Osteoblast (primary cell): ENCODE measurements at regions not wholly inside any gene's neighbourhood (a gene's known extent, or its start where the extent isn't known, plus 50 kb on each side); places are given as distances from the start of the nearest gene placed in this dataset.
A peak's percentile ranks its signal among the peaks of the same experiment; 100 is the strongest.

ENCODE experiments used
- DNase-seq: peaks from one replicate; pipeline ENCODE4 v3.0.0; 2011; ENCODE audit warnings: low spot score, mixed read lengths; ENCODE audit not compliant: insufficient read length; ENCODE audit errors: missing footprints
- H2AFZ ChIP-seq: 2 replicates; pipeline ENCODE4 v1.6.0; 2011; ENCODE audit warnings: mild to moderate bottlenecking, low read length
- H3K27ac ChIP-seq: 2 replicates; pipeline ENCODE4 v1.5.1; 2011; ENCODE audit warnings: mild to moderate bottlenecking, low read depth, low read length, moderate library complexity
- H3K27me3 ChIP-seq: 2 replicates; pipeline ENCODE4 v1.6.0; 2012; ENCODE audit warnings: mild to moderate bottlenecking, control low read depth, inconsistent platforms, low read length, moderate library complexity; ENCODE audit not compliant: insufficient read depth
- H3K36me3 ChIP-seq: 2 replicates; pipeline ENCODE4 v1.5.1; 2011; ENCODE audit warnings: mild to moderate bottlenecking, low read length, control low read depth, moderate library complexity; ENCODE audit not compliant: insufficient read depth
- H3K4me1 ChIP-seq: 2 replicates; pipeline ENCODE4 v1.5.1; 2011; ENCODE audit warnings: mild to moderate bottlenecking, low read length, control low read depth, moderate library complexity; ENCODE audit not compliant: insufficient read depth
- H3K4me2 ChIP-seq: 2 replicates; pipeline ENCODE4 v1.6.0; 2011; ENCODE audit warnings: mild to moderate bottlenecking, low read length; ENCODE audit not compliant: insufficient read depth
- H3K4me3 ChIP-seq: fragments of 200-600 bp; sonication (generic); 3 replicates; pipeline ENCODE4 v1.5.1; 2012; ENCODE audit warnings: mild to moderate bottlenecking, low read length, inconsistent platforms; ENCODE audit not compliant: insufficient read depth
- H3K79me2 ChIP-seq: 2 replicates; pipeline ENCODE4 v1.6.0; 2012; ENCODE audit warnings: mild to moderate bottlenecking, low read length, control low read depth, inconsistent platforms; ENCODE audit not compliant: insufficient read depth
- H3K9me3 ChIP-seq: 2 replicates; pipeline ENCODE4 v1.5.1; 2011; ENCODE audit warnings: low read depth, low read length, control low read depth
- H4K20me1 ChIP-seq: 2 replicates; pipeline ENCODE4 v1.6.0; 2012; ENCODE audit warnings: mild to moderate bottlenecking, low read length, control low read depth; ENCODE audit not compliant: insufficient read depth
- CTCF ChIP-seq: IDR thresholded peaks from 2 replicates; pipeline ENCODE4 v1.5.1; 2011; ENCODE audit warnings: mild to moderate bottlenecking, low read depth, low read length, moderate library complexity; ENCODE audit errors: extremely low read depth

GRCh38 chr2:10237392-10238321 is 65.0 kb upstream of the HPCAL1 start:
- TF ChIP-seq CTCF: no peak
- H3K4me3 ChIP-seq: no peak overlapping the region
- H3K27ac ChIP-seq: no peak overlapping the region
- peaks cover 7% of the 10 kb centered on the region for H3K4me1 ChIP-seq
- no peaks in the 10 kb centered on the region for H3K79me2 ChIP-seq
- H4K20me1 ChIP-seq: no peaks in the 10 kb centered on the region
- no peak overlapping the region for H2AFZ ChIP-seq
- peaks cover 5% of the 10 kb centered on the region for H3K27me3 ChIP-seq
- no peak overlapping the region for H3K4me2 ChIP-seq
- H3K36me3 ChIP-seq: no peaks in the 10 kb centered on the region
- no peaks in the 10 kb centered on the region for H3K9me3 ChIP-seq
- DNase-seq: peak; percentile 74

DNA sequence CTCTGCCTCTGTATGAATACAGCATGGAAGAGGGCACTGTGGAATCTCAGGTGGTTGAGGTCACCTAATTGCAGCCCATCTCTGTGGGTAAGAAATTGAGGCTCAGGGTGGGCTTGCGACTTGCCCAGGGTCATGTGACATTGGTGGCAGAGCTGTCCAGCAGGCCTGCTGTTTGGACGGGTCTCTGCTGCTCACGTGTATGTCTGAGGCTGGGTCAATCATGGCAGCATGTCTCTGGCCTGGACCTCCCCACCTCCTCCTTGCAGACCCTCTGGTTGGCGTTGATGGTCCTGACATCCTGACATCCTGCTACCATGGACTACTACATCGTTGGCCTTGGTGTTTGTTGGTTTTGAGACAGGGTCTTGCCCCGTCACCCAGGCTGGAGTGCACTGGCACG is 64.3 kb upstream of the HPCAL1 start:
- Histone ChIP-seq H2AFZ (no peak overlapping the region), H3K79me2 (no peaks in the 10 kb centered on the region), H3K4me3 (no peak overlapping the region), H3K27me3 (peaks cover 5% of the 10 kb centered on the region), H3K36me3 (no peaks in the 10 kb centered on the region), H4K20me1 (no peaks in the 10 kb centered on the region), H3K4me2 (no peak overlapping the region), H3K9me3 (no peaks in the 10 kb centered on the region), H3K27ac (no peak overlapping the region), H3K4me1 (peaks cover 7% of the 10 kb centered on the region)
- no peak for TF ChIP-seq CTCF
- DNase-seq: peak; percentile 71

GRCh38 chr2:10238991-10239485 is 63.7 kb upstream of the HPCAL1 start:
- Histone ChIP-seq H2AFZ (no peak overlapping the region), H3K9me3 (no peaks in the 10 kb centered on the region), H3K4me1 (peaks cover 7% of the 10 kb centered on the region), H3K4me2 (no peak overlapping the region), H4K20me1 (no peaks in the 10 kb centered on the region), H3K36me3 (no peaks in the 10 kb centered on the region), H3K27me3 (peaks cover 5% of the 10 kb centered on the region), H3K4me3 (no peak overlapping the region), H3K79me2 (no peaks in the 10 kb centered on the region), H3K27ac (no peak overlapping the region)
- DNase-seq: peak; percentile 55
- TF ChIP-seq CTCF: no peak

GRCh38 chr2:10239561-10239967 is 63.1 kb upstream of the HPCAL1 start:
- Histone ChIP-seq H3K4me2 (no peak overlapping the region), H3K79me2 (no peaks in the 10 kb centered on the region), H3K9me3 (no peaks in the 10 kb centered on the region), H3K4me3 (no peak overlapping the region), H3K27me3 (peaks cover 5% of the 10 kb centered on the region), H2AFZ (no peak overlapping the region), H3K4me1 (peaks cover 7% of the 10 kb centered on the region), H3K36me3 (no peaks in the 10 kb centered on the region), H3K27ac (no peak overlapping the region), H4K20me1 (no peaks in the 10 kb centered on the region)
- TF ChIP-seq CTCF: peak; percentile 17
- peak; percentile 72 for DNase-seq
